ENCODE measurements at regions not wholly inside any gene's neighbourhood (a gene's known extent, or its start where the extent isn't known, plus 50 kb on each side); places are given as distances from the start of the nearest gene placed in this dataset.
"Not testable (repeated sequence)": the region's sequence is repeated elsewhere in the genome, so short reads cannot be mapped to it uniquely, and the experiment has no call there.

DNA sequence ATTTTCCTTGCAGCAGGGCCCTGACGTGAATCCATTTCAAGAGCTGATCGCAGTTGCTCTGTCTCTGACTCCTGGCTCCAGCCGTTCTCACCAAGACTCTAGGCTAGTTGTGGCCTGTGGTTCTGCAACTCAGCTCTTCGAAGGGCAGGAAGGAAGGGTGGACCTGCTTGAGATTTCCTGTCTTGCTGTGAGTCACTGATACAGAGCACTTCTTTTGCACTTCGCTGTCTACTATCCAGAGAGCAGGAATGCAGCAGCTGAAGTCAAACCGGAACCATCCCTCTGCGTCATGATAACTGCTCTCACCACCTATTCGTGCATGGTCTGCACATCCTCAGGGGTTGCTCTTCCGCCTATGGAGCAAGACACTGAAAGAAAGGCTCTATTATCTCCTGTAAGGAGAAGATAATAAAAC lies 59.7 kb downstream of the RAP2B start:
- no peak overlapping the region for H3K4me3 ChIP-seq

GRCh38 chr3:153226877-153227276 lies 64.9 kb downstream of the RAP2B start:
- H3K4me1 ChIP-seq; H3K36me3 ChIP-seq (replicated peaks); H3K9me3 ChIP-seq; DNase-seq (ENCODE audit: low spot score in 2 of 2); H3K4me3 ChIP-seq; in situ Hi-C loops (cut with MboI; ENCODE audit: low sequenced_read_pairs); H3K27me3 ChIP-seq (ENCODE audit: low read depth): not testable (repeated sequence)

More for the DNA sequence above, 59.7 kb downstream of the RAP2B start:
- Histone ChIP-seq H3K36me3 (replicated peaks) (no peaks in the 10 kb centered on the region), H3K27me3 (ENCODE audit: low read depth) (no peaks in the 10 kb centered on the region), H3K4me1 (no peaks in the 10 kb centered on the region), H3K9me3 (no peaks in the 10 kb centered on the region)
- in situ Hi-C loops (cut with MboI; ENCODE audit: low sequenced_read_pairs): no loop called here
- DNase-seq (ENCODE audit: low spot score in 2 of 2): no peak

- H3K27me3 ChIP-seq (ENCODE audit: low read depth); in situ Hi-C loops (cut with MboI; ENCODE audit: low sequenced_read_pairs): not testable (repeated sequence)
Observed at GRCh38 chr3:153230427-153230826, 68.4 kb downstream of the RAP2B start.

GRCh38 chr3:153231245-153231644 lies 69.2 kb downstream of the RAP2B start:
- DNase-seq (ENCODE audit: low spot score in 2 of 2); H3K9me3 ChIP-seq; H3K27me3 ChIP-seq (ENCODE audit: low read depth); H3K4me3 ChIP-seq; H3K36me3 ChIP-seq (replicated peaks); H3K4me1 ChIP-seq; in situ Hi-C loops (cut with MboI; ENCODE audit: low sequenced_read_pairs): not testable (repeated sequence)

More at GRCh38 chr3:153230427-153230826, 68.4 kb downstream of the RAP2B start:
- DNase-seq (ENCODE audit: low spot score in 2 of 2); H3K36me3 ChIP-seq (replicated peaks); H3K4me3 ChIP-seq; H3K9me3 ChIP-seq; H3K4me1 ChIP-seq: not testable (repeated sequence)

DNA sequence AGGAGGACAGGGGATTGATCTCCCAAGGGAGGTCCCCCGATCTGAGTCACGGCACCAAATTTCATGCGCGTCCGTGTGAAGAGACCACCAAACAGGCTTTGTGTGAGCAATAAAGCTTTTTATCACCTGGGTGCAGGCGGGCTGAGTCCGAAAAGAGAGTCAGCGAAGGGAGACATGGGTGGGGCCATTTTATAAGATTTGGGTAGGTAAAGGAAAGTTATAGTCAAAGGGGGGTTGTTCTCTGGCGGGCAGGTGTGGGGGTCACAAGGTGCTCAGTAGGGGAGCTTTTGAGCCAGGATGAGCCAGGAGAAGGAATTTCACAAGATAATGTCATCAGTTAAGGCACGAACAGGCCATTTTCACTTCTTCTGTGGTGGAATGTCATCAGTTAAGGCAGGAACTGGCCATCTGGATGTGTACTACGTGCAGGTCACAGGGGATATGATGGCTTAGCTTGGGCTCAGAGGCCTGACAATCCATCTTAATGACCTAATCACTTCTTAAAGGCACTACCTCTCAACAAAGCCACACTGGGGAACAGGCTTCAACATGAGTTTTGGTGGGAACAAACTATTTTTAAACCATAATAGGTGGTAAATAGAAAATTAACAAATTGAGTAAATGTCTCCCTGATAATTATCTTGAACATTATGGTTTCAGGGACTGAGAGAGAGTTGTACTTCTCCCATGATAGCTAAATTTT lies 70.2 kb downstream of the RAP2B start:
- H3K27me3 ChIP-seq (ENCODE audit: low read depth); DNase-seq (ENCODE audit: low spot score in 2 of 2); H3K4me1 ChIP-seq; in situ Hi-C loops (cut with MboI; ENCODE audit: low sequenced_read_pairs); H3K4me3 ChIP-seq; H3K36me3 ChIP-seq (replicated peaks); H3K9me3 ChIP-seq: not testable (repeated sequence)

GRCh38 chr3:153232851-153233271 lies 70.8 kb downstream of the RAP2B start:
- no peak for DNase-seq (ENCODE audit: low spot score in 2 of 2)
- no peaks in the 10 kb centered on the region for H3K36me3 ChIP-seq (replicated peaks)

DNA sequence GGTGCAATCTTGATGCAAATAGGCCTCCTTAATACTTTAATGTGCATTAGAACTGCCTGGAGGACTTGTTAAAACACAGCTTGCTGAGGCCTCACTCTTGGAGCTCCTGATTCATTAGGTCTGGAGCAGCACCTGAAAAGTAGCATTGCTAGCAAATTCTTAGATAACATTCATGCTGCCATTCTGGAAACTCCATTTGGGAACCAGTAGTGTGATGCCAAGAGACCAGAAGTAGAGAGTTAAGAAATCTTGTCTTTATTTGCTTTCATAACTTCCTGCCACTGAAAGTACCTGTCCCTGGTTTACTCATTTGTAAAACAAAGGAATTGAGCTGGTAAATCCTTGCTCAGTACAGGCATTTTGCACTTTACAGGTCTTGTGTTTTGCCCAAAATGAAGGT lies 72.0 kb downstream of the RAP2B start:
- H3K9me3 ChIP-seq: no peaks in the 10 kb centered on the region
- H3K4me1 ChIP-seq: no peaks in the 10 kb centered on the region
- no peaks in the 10 kb centered on the region for H3K36me3 ChIP-seq (replicated peaks)
- no peak overlapping the region for H3K4me3 ChIP-seq
- DNase-seq (ENCODE audit: low spot score in 2 of 2): no peak
- in situ Hi-C loops (cut with MboI; ENCODE audit: low sequenced_read_pairs): no loop called here
- no peaks in the 10 kb centered on the region for H3K27me3 ChIP-seq (ENCODE audit: low read depth)

More at GRCh38 chr3:153232851-153233271, 70.8 kb downstream of the RAP2B start:
- in situ Hi-C loops (cut with MboI; ENCODE audit: low sequenced_read_pairs): no loop called here
- H3K4me3 ChIP-seq: no peak overlapping the region
- no peaks in the 10 kb centered on the region for H3K27me3 ChIP-seq (ENCODE audit: low read depth)
- H3K9me3 ChIP-seq: no peaks in the 10 kb centered on the region
- H3K4me1 ChIP-seq: no peaks in the 10 kb centered on the region

GRCh38 chr3:153242896-153243295 lies 80.9 kb downstream of the RAP2B start:
- no peak for DNase-seq (ENCODE audit: low spot score in 2 of 2)
- H3K9me3 ChIP-seq: no peaks in the 10 kb centered on the region
- H3K4me1 ChIP-seq: no peaks in the 10 kb centered on the region
- no peaks in the 10 kb centered on the region for H3K36me3 ChIP-seq (replicated peaks)
- in situ Hi-C loops (cut with MboI; ENCODE audit: low sequenced_read_pairs): no loop called here
- no peaks in the 10 kb centered on the region for H3K27me3 ChIP-seq (ENCODE audit: low read depth)
- H3K4me3 ChIP-seq: no peak overlapping the region

DNA sequence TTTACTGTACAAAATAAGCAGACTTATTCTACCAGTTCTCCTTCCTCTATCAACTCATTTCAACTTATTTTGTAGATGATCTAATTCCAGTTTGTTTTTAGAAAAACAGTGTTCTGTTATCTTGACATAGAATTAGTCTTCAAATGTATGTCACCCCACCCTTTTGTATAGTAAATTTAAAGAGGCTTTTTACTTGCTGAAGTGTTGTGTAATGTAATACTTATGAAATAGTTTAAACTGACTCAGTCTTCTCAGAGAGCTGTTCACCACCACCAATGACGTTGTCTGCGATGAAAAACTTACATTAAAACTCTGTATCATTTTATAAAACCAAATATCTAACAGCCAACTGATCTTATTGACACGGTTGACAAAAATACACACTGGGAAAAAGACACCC lies 82.9 kb downstream of the RAP2B start:
- Histone ChIP-seq H3K27me3 (ENCODE audit: low read depth) (no peaks in the 10 kb centered on the region), H3K4me3 (no peak overlapping the region), H3K4me1 (no peaks in the 10 kb centered on the region), H3K36me3 (replicated peaks) (no peaks in the 10 kb centered on the region), H3K9me3 (no peaks in the 10 kb centered on the region)
- no peak for DNase-seq (ENCODE audit: low spot score in 2 of 2)
- in situ Hi-C loops (cut with MboI; ENCODE audit: low sequenced_read_pairs): no loop called here

DNA sequence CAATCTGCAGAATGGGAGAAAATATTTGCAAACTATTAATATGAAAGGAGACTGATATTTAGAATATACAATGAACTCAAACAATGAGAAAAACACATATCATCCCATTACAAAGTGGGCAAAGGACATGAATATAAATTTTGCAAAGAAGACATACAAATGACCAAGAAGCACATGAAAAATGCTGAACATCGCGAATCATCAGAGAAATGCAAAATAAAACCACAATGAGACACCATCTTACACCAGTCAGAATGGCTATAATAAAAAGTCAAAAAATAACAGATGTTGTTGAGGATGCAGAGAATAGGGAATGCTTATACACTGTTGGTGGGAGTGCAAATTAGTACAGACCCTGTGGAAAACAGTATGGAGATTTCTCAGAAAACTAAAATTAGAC lies 83.6 kb downstream of the RAP2B start:
- H3K4me1 ChIP-seq: no peaks in the 10 kb centered on the region
- no peaks in the 10 kb centered on the region for H3K27me3 ChIP-seq (ENCODE audit: low read depth)
- H3K36me3 ChIP-seq (replicated peaks): no peaks in the 10 kb centered on the region
- DNase-seq (ENCODE audit: low spot score in 2 of 2): no peak
- in situ Hi-C loops (cut with MboI; ENCODE audit: low sequenced_read_pairs): no loop called here
- H3K4me3 ChIP-seq: no peak overlapping the region
- no peaks in the 10 kb centered on the region for H3K9me3 ChIP-seq

DNA sequence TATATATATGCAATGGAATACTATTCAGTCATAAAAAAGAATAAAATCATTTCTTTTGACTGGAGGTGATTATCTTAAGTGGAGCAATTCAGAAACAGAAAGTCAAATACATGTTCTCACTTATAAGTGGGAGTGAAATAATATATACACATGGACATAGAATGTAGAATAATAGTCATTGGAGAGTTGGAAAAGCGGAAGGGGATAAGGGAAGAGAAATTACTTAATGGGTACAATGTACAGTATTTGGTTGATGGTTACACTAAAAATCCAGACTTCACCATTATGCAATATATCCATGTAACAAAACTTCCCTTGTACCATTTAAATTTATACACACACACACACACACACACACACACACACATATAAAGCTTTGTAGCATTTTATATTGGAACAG lies 84.3 kb downstream of the RAP2B start:
- DNase-seq (ENCODE audit: low spot score in 2 of 2): no peak
- H3K9me3 ChIP-seq: no peaks in the 10 kb centered on the region
- no peak overlapping the region for H3K4me3 ChIP-seq
- in situ Hi-C loops (cut with MboI; ENCODE audit: low sequenced_read_pairs): no loop called here
- H3K36me3 ChIP-seq (replicated peaks): no peaks in the 10 kb centered on the region
- H3K4me1 ChIP-seq: no peaks in the 10 kb centered on the region
- no peaks in the 10 kb centered on the region for H3K27me3 ChIP-seq (ENCODE audit: low read depth)

GRCh38 chr3:153246806-153247205 lies 84.8 kb downstream of the RAP2B start:
- H3K4me1 ChIP-seq: no peaks in the 10 kb centered on the region
- no peaks in the 10 kb centered on the region for H3K9me3 ChIP-seq
- DNase-seq (ENCODE audit: low spot score in 2 of 2): no peak
- no peaks in the 10 kb centered on the region for H3K36me3 ChIP-seq (replicated peaks)
- H3K4me3 ChIP-seq: no peak overlapping the region
- H3K27me3 ChIP-seq (ENCODE audit: low read depth): no peaks in the 10 kb centered on the region
- in situ Hi-C loops (cut with MboI; ENCODE audit: low sequenced_read_pairs): no loop called here

DNA sequence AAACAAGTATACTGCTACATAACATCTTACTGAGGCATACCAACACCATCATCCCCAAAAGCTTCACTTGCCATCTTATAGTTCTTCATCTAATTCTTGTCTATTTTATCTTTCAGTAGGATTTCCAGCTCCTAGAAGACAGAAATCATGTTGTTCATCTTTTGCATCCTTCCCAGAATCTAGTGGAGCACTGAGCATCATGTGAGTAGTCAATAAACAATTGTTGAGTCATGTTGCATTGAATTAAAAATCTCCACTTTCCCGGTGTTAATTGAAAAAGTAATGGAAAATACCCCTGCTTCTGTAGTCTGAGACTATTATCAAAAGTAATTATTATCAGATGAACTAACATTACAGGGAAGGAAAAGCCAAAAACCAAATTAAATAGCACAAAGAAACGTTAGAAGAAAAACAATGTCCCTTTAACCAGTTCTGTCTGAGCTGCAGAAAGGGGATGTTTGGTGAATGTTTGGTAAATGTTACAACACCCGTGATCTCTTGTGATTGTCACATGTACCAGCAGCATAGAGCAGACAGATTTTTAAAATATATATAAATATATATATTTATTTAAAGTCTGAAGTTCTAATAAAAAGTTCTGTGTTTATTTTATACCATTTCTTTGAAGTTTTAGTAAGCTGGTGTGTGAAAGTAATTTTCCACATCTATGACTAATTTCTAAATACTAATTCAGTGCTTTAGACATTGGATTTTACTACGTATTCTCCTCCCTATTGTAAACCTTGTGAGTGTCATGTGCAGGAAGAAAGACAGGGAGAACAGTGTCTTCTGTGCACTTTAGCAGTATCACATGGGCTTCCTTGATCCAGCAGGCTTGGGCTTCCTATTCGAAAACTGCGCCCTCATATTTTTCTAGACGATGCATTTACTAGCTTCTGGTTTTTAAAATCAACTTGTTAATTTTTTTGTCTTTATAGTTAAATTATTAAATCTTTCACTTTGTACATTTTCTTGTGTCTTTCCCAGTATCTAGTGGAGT lies 85.6 kb downstream of the RAP2B start:
- no peak overlapping the region for H3K4me3 ChIP-seq
- H3K9me3 ChIP-seq: no peaks in the 10 kb centered on the region
- in situ Hi-C loops (cut with MboI; ENCODE audit: low sequenced_read_pairs): no loop called here
- no peak for DNase-seq (ENCODE audit: low spot score in 2 of 2)
- H3K4me1 ChIP-seq: no peaks in the 10 kb centered on the region
- no peaks in the 10 kb centered on the region for H3K27me3 ChIP-seq (ENCODE audit: low read depth)
- H3K36me3 ChIP-seq (replicated peaks): no peaks in the 10 kb centered on the region

DNA sequence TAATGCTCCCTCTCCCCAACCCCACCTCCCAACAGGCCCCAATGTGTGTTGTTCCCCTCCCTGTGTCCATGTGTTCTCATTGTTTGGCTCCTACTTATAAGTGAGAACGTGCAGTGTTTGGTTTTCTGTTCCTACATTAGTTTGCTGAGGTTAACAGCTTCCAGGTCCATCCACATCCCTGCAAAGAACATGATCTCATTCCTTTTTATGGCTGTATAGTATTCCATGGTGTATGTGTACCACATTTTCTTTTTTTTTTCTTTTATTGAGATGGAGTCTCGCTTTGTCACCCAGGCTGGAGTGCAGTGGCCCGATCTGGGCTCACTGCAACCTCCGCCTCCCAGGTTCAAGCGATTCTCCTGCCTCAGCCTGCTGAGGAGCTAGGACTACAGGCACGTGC lies 86.8 kb downstream of the RAP2B start:
- not testable (repeated sequence) for H3K27me3 ChIP-seq (ENCODE audit: low read depth)

More for the DNA sequence above, 86.8 kb downstream of the RAP2B start:
- H3K4me3 ChIP-seq; in situ Hi-C loops (cut with MboI; ENCODE audit: low sequenced_read_pairs); H3K36me3 ChIP-seq (replicated peaks); H3K4me1 ChIP-seq; H3K9me3 ChIP-seq; DNase-seq (ENCODE audit: low spot score in 2 of 2): not testable (repeated sequence)

Data from HAP-1 (cell line).